ENCODE measurements at regions not wholly inside any gene's neighbourhood (a gene's known extent, or its start where the extent isn't known, plus 50 kb on each side); places are given as distances from the start of the nearest gene placed in this dataset.

- no peak for TF ChIP-seq CTCF (IDR thresholded peaks at IDR 0.05; ENCODE audit: control extremely low read depth, extremely low read depth, low read depth, missing control alignments)
- ChIA-PET POLR2A (no interaction called here), CTCF (interaction anchor here (1.4 to 1.6 kb wide), 2 partner anchors 9 to 165 kb away, joined by 4 to 5 read pairs; no protein-coding TSS in a partner anchor)
- no peak for DNase-seq (ENCODE audit: extremely low spot score)
Measured at GRCh38 chr1:172909606-172910326, 141.0 kb downstream of the TNFSF18 start.

DNA sequence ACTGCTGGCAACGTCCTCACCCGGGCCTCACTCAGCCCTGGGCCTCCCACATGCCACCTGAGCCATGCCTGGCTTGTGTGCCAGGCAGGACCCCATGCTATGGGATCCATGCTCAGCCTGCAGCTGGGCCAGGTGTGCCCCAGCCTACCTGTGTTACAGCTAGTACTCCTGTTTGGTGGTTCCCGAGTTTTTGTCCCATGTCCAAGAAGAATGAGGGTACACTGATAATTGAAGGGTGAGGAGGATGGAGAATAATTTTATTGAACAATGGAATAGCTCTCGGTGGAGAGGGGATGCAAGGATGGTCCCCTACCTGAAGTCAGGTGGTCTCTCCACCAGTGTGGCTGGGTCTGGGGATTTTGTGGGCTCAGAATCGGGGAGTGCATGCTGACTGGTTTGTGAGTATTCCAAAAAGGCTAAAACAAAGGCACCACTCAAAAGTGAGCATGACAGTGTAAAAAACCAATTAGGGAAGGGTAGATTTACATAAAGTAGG, 137.9 kb downstream of the TNFSF18 start:
- POLR2A ChIA-PET: no interaction called here
- no peak for TF ChIP-seq CTCF (IDR thresholded peaks at IDR 0.05; ENCODE audit: control extremely low read depth, extremely low read depth, low read depth, missing control alignments)
- no peak for DNase-seq (ENCODE audit: extremely low spot score)
- CTCF ChIA-PET: no interaction called here

- ChIA-PET CTCF (interaction anchor here (0.8 kb wide), 1 partner anchor 20 kb away, joined by 3 read pairs; no protein-coding TSS in a partner anchor), POLR2A (no interaction called here)
- TF ChIP-seq CTCF (IDR thresholded peaks at IDR 0.05; ENCODE audit: control extremely low read depth, extremely low read depth, low read depth, missing control alignments): no peak
- no peak for DNase-seq (ENCODE audit: extremely low spot score)
Measured at GRCh38 chr1:172914501-172915144, 136.1 kb downstream of the TNFSF18 start.

GRCh38 chr1:172915271-172915670, 135.5 kb downstream of the TNFSF18 start:
- ChIA-PET CTCF (interaction anchor here (2.4 kb wide), 1 partner anchor 12 kb away, joined by 6 read pairs; no protein-coding TSS in a partner anchor), POLR2A (no interaction called here)
- no peak for DNase-seq (ENCODE audit: extremely low spot score)
- TF ChIP-seq CTCF (IDR thresholded peaks at IDR 0.05; ENCODE audit: control extremely low read depth, extremely low read depth, low read depth, missing control alignments): no peak

GRCh38 chr1:172916116-172916515, 134.6 kb downstream of the TNFSF18 start:
- no peak for TF ChIP-seq CTCF (IDR thresholded peaks at IDR 0.05; ENCODE audit: control extremely low read depth, extremely low read depth, low read depth, missing control alignments)
- CTCF ChIA-PET: interaction anchor here (2.4 kb wide), 1 partner anchor 11 kb away, joined by 6 read pairs; no protein-coding TSS in a partner anchor
- POLR2A ChIA-PET: no interaction called here
- no peak for DNase-seq (ENCODE audit: extremely low spot score)

- CTCF ChIA-PET: interaction anchor here (1.5 kb wide), 1 partner anchor 9 kb away, joined by 4 read pairs; no protein-coding TSS in a partner anchor
- no peak for TF ChIP-seq CTCF (IDR thresholded peaks at IDR 0.05; ENCODE audit: control extremely low read depth, extremely low read depth, low read depth, missing control alignments)
- DNase-seq (ENCODE audit: extremely low spot score): no peak
- POLR2A ChIA-PET: no interaction called here
Measured at GRCh38 chr1:172917972-172918371, 132.8 kb downstream of the TNFSF18 start.

Data from GM10248 (cell line).